Neural progenitor cell (in vitro differentiated cells): ENCODE measurements at regions not wholly inside any gene's neighbourhood (a gene's known extent, or its start where the extent isn't known, plus 50 kb on each side); places are given as distances from the start of the nearest gene placed in this dataset.

ENCODE experiments used
- DNase-seq: peaks from one replicate; pipeline ENCODE4 v3.0.0-alpha.2; 2016; ENCODE audit warnings: low spot score
- H2AFZ ChIP-seq: fragments of 200-600 bp; sonication (generic); replicated peaks from 2 replicates; pipeline ENCODE4 v1.6.1; 2016; ENCODE audit warnings: antibody characterized with exemption
- H3F3A ChIP-seq: fragments of 200-600 bp; sonication (generic); 2 replicates; pipeline ENCODE4 v1.6.1; 2016; ENCODE audit warnings: antibody characterized with exemption, low read depth
- H3K27ac ChIP-seq: fragments of 200-600 bp; sonication (generic); 2 replicates; pipeline ENCODE4 v1.5.1; 2016; ENCODE audit warnings: mild to moderate bottlenecking
- H3K27me3 ChIP-seq: fragments of 200-600 bp; sonication (generic); 2 replicates; pipeline ENCODE4 v1.6.1; 2016; ENCODE audit warnings: mild to moderate bottlenecking, moderate library complexity
- H3K36me3 ChIP-seq: fragments of 200-600 bp; sonication (generic); 2 replicates; pipeline ENCODE4 v1.5.1; 2016
- H3K4me1 ChIP-seq: fragments of 200-600 bp; sonication (generic); 2 replicates; pipeline ENCODE4 v1.6.1; 2016; ENCODE audit warnings: mixed run types
- H3K4me2 ChIP-seq: fragments of 200-600 bp; sonication (generic); 2 replicates; pipeline ENCODE4 v1.6.1; 2016
- H3K4me3 ChIP-seq: fragments of 200-600 bp; sonication (generic); 2 replicates; pipeline ENCODE4 v1.5.1; 2016
- H3K79me2 ChIP-seq: fragments of 200-600 bp; sonication (generic); 2 replicates; pipeline ENCODE4 v1.6.1; 2016; ENCODE audit warnings: low read depth
- H3K9ac ChIP-seq: fragments of 200-600 bp; sonication (generic); 2 replicates; pipeline ENCODE4 v1.6.1; 2016
- H3K9me3 ChIP-seq: fragments of 200-600 bp; sonication (generic); 2 replicates; pipeline ENCODE4 v1.5.1; 2016; ENCODE audit warnings: low read depth
- H4K20me1 ChIP-seq: fragments of 200-600 bp; sonication (generic); 2 replicates; pipeline ENCODE4 v1.6.1; 2016; ENCODE audit warnings: low read depth
- H3K27ac Mint-ChIP-seq: 3 replicates; pipeline ENCODE4 v1.8.0; 2021; ENCODE audit warnings: mixed read lengths
- H3K27me3 Mint-ChIP-seq: 2 replicates; pipeline ENCODE4 v1.8.0; 2022; ENCODE audit warnings: low read depth, mild to moderate bottlenecking, inconsistent platforms, moderate library complexity, mixed read lengths; ENCODE audit not compliant: insufficient read depth
- H3K36me3 Mint-ChIP-seq: 3 replicates; pipeline ENCODE4 v1.8.0; 2021; ENCODE audit warnings: mixed read lengths
- H3K4me1 Mint-ChIP-seq: 3 replicates; pipeline ENCODE4 v1.8.0; 2021; ENCODE audit warnings: mixed read lengths
- H3K4me3 Mint-ChIP-seq: 3 replicates; pipeline ENCODE4 v1.8.0; 2021; ENCODE audit warnings: mild to moderate bottlenecking, moderate library complexity, mixed read lengths
- H3K9me3 Mint-ChIP-seq: 3 replicates; pipeline ENCODE4 v1.8.0; 2020; ENCODE audit warnings: mixed read lengths
- CTCF ChIP-seq: fragments of 200-600 bp; sonication (generic); IDR thresholded peaks from 2 replicates; pipeline ENCODE4 v1.5.1; 2017; ENCODE audit warnings: antibody characterized with exemption, mild to moderate bottlenecking
- EZH2 ChIP-seq: fragments of 200-600 bp; sonication (generic); IDR thresholded peaks from 2 replicates; pipeline ENCODE4 v1.6.1; 2017; ENCODE audit warnings: antibody characterized with exemption, mild to moderate bottlenecking, moderate library complexity
- EZH2phosphoT487 ChIP-seq: fragments of 200-600 bp; sonication (generic); IDR thresholded peaks from 2 replicates; pipeline ENCODE4 v1.6.1; 2017; ENCODE audit warnings: antibody characterized with exemption

GRCh38 chr9:129398101-129398960 is 220.3 kb upstream of the IER5L start:
- Histone ChIP-seq H3K9ac (no peak overlapping the region), H3K27me3 (peaks cover 5% of the 10 kb centered on the region), H3K27ac (no peak overlapping the region), H3F3A (peaks cover 21% of the 10 kb centered on the region), H2AFZ (no peak overlapping the region), H4K20me1 (no peaks in the 10 kb centered on the region), H3K4me1 (peaks cover 19% of the 10 kb centered on the region), H3K79me2 (no peaks in the 10 kb centered on the region), H3K4me2 (no peak overlapping the region), H3K9me3 (no peaks in the 10 kb centered on the region), H3K4me3 (no peak overlapping the region), H3K36me3 (no peaks in the 10 kb centered on the region)
- no peak for DNase-seq
- peak overlapping the region; percentile 58 for H3K27ac Mint-ChIP-seq
- peaks cover 5% of the 10 kb centered on the region for H3K27me3 Mint-ChIP-seq
- TF ChIP-seq CTCF (no peak), EZH2 (no peak)
- no peak overlapping the region for H3K4me3 Mint-ChIP-seq
- H3K4me1 Mint-ChIP-seq: peaks cover 42% of the 10 kb centered on the region
- H3K36me3 Mint-ChIP-seq: no peaks in the 10 kb centered on the region
- H3K9me3 Mint-ChIP-seq: no peaks in the 10 kb centered on the region

GRCh38 chr9:129397335-129397734 is 219.3 kb upstream of the IER5L start:
- Histone ChIP-seq H3K79me2 (no peaks in the 10 kb centered on the region), H4K20me1 (no peaks in the 10 kb centered on the region), H3K27ac (no peak overlapping the region), H3K9me3 (no peaks in the 10 kb centered on the region), H3K9ac (no peak overlapping the region), H2AFZ (no peak overlapping the region), H3K27me3 (peaks cover 5% of the 10 kb centered on the region), H3K4me3 (no peak overlapping the region), H3K36me3 (no peaks in the 10 kb centered on the region), H3K4me1 (peaks cover 11% of the 10 kb centered on the region), H3F3A (peaks cover 11% of the 10 kb centered on the region), H3K4me2 (no peak overlapping the region)
- Mint-ChIP-seq H3K27me3 (peaks cover 5% of the 10 kb centered on the region), H3K4me1 (peaks cover 40% of the 10 kb centered on the region), H3K36me3 (no peaks in the 10 kb centered on the region), H3K4me3 (no peak overlapping the region), H3K27ac (no peak overlapping the region), H3K9me3 (no peaks in the 10 kb centered on the region)
- DNase-seq: no peak
- TF ChIP-seq EZH2phosphoT487: no peak
- TF ChIP-seq CTCF: no peak
- no peak for TF ChIP-seq EZH2

GRCh38 chr9:129396365-129396708 is 218.3 kb upstream of the IER5L start:
- Histone ChIP-seq H3K27ac (no peak overlapping the region), H3K4me3 (no peak overlapping the region), H3K36me3 (no peaks in the 10 kb centered on the region), H3K9me3 (no peaks in the 10 kb centered on the region), H3K27me3 (peaks cover 5% of the 10 kb centered on the region), H3K79me2 (no peaks in the 10 kb centered on the region), H3K4me2 (no peak overlapping the region), H3K9ac (no peak overlapping the region), H3F3A (peaks cover 9% of the 10 kb centered on the region), H2AFZ (no peak overlapping the region), H3K4me1 (peaks cover 12% of the 10 kb centered on the region), H4K20me1 (no peaks in the 10 kb centered on the region)
- Mint-ChIP-seq H3K27ac (no peak overlapping the region), H3K4me3 (no peak overlapping the region), H3K4me1 (peaks cover 39% of the 10 kb centered on the region), H3K27me3 (peaks cover 6% of the 10 kb centered on the region), H3K36me3 (no peaks in the 10 kb centered on the region), H3K9me3 (no peaks in the 10 kb centered on the region)
- DNase-seq: no peak
- TF ChIP-seq EZH2phosphoT487: no peak
- no peak for TF ChIP-seq CTCF
- TF ChIP-seq EZH2: no peak
